ENCODE measurements at regions not wholly inside any gene's neighbourhood (a gene's known extent, or its start where the extent isn't known, plus 50 kb on each side); places are given as distances from the start of the nearest gene placed in this dataset.

- no peaks in the 10 kb centered on the region for H3K9me2 ChIP-seq (ENCODE audit: low read depth, low read length)
- H3K27ac ChIP-seq (ENCODE audit: low read depth, low read length, poor library complexity, severe bottlenecking), result no peak overlapping the region
- H3K9me3 ChIP-seq (ENCODE audit: low read length), result no peaks in the 10 kb centered on the region
- H3K4me2 ChIP-seq (ENCODE audit: low read length), result no peak overlapping the region
- H3K4me1 ChIP-seq (ENCODE audit: insufficient read depth, low read length, severe bottlenecking), result no peaks in the 10 kb centered on the region
- no peak overlapping the region for H3K4me3 ChIP-seq (ENCODE audit: low read depth, low read length, poor library complexity, severe bottlenecking)
- H3K9ac ChIP-seq (ENCODE audit: low read length), result no peak overlapping the region
- H2AFZ ChIP-seq (ENCODE audit: low read length), result no peak overlapping the region
- H3K36me3 ChIP-seq (ENCODE audit: insufficient read depth, low read length), result no peaks in the 10 kb centered on the region
- TF ChIP-seq CTCF (IDR thresholded peaks at IDR 0.05; ENCODE audit: low read length) (no peak), EZH2 (IDR thresholded peaks at IDR 0.05; ENCODE audit: borderline replicate concordance, low read length) (no peak)
- no peaks in the 10 kb centered on the region for H3F3A ChIP-seq (ENCODE audit: insufficient read depth, low read length)
- no peaks in the 10 kb centered on the region for H3K79me2 ChIP-seq (ENCODE audit: insufficient read depth, low read length)
- H3K27me3 ChIP-seq (ENCODE audit: insufficient read depth, low read length), result no peaks in the 10 kb centered on the region
- no peaks in the 10 kb centered on the region for H4K20me1 ChIP-seq (ENCODE audit: insufficient read depth, low read length)
Measured at GRCh38 chr6:12661432-12662089, 55.0 kb upstream of the PHACTR1 start.
